Natural killer cell (primary cell): ENCODE measurements at regions not wholly inside any gene's neighbourhood (a gene's known extent, or its start where the extent isn't known, plus 50 kb on each side); places are given as distances from the start of the nearest gene placed in this dataset.
"Not testable (repeated sequence)": the region's sequence is repeated elsewhere in the genome, so short reads cannot be mapped to it uniquely, and the experiment has no call there.

Source experiments
- ATAC-seq, 3 donors: fragments of 150-1000 bp in 2 of 3; fragments of 200-7000 bp in 1 of 3; cut with Tn5 transposase; 1 replicate in 1 of 3; 2 replicates in 2 of 3; pipeline ENCODE4 v1.10.0; 2021; ENCODE audit warnings: mild to moderate bottlenecking in 2 of 3, moderate library complexity in 2 of 3
- DNase-seq, 2 donors: peaks; one replicate each; pipeline versions ENCODE4 v3.0.0 to v3.0.0-alpha.2; 2013 to 2021; ENCODE audit warnings: mixed read lengths in 1 of 2
- H3K27ac ChIP-seq: one replicate; pipeline ENCODE4 v1.5.1; 2013; ENCODE audit warnings: mild to moderate bottlenecking, low read length
- H3K27me3 ChIP-seq: one replicate; pipeline ENCODE4 v1.6.1; 2013; ENCODE audit warnings: low read length; ENCODE audit not compliant: control insufficient read depth, insufficient read depth
- H3K36me3 ChIP-seq: one replicate; pipeline ENCODE4 v1.6.1; 2013; ENCODE audit warnings: low read length; ENCODE audit not compliant: control insufficient read depth, insufficient read depth
- H3K4me1 ChIP-seq: one replicate; pipeline ENCODE4 v1.6.1; 2013; ENCODE audit warnings: low read length; ENCODE audit not compliant: control insufficient read depth, insufficient read depth
- H3K4me3 ChIP-seq: one replicate; pipeline ENCODE4 v1.5.1; 2013; ENCODE audit warnings: low read length
- H3K9me3 ChIP-seq: one replicate; pipeline ENCODE4 v1.6.1; 2013; ENCODE audit warnings: low read length; ENCODE audit not compliant: control insufficient read depth, insufficient read depth
- H3K27ac Mint-ChIP-seq, 2 donors: one replicate each; pipeline ENCODE4 v1.8.0; 2022; ENCODE audit warnings: mild to moderate bottlenecking in 2 of 2, mixed read lengths in 2 of 2, moderate library complexity in 1 of 2
- H3K27me3 Mint-ChIP-seq, 2 donors: one replicate each; pipeline ENCODE4 v1.8.0; 2022; ENCODE audit warnings: low read depth in 2 of 2, mixed read lengths in 2 of 2
- H3K36me3 Mint-ChIP-seq: one replicate; pipeline ENCODE4 v1.8.0; 2022; ENCODE audit warnings: mixed read lengths
- H3K4me1 Mint-ChIP-seq, 2 donors: one replicate each; pipeline ENCODE4 v1.8.0; 2022; ENCODE audit warnings: mixed read lengths in 2 of 2
- H3K4me3 Mint-ChIP-seq: one replicate; pipeline ENCODE4 v1.8.0; 2022; ENCODE audit warnings: mild to moderate bottlenecking, moderate library complexity, mixed read lengths
- H3K9me3 Mint-ChIP-seq, 2 donors: one replicate each; pipeline ENCODE4 v1.8.0; 2022; ENCODE audit warnings: mixed read lengths in 2 of 2
- CTCF ChIP-seq: fragments of 200-600 bp; IDR thresholded peaks from one replicate; pipeline ENCODE4 v1.8.0; 2022; ENCODE audit warnings: antibody characterized with exemption
- WGBS: methylation state at CpG from one replicate; pipeline ENCODE4 v1.1.7; 2013; ENCODE audit warnings: missing lambda C conversion rate; ENCODE audit not compliant: insufficient coverage; 5-methylcytosine and 5-hydroxymethylcytosine counted together
- intact Hi-C: fragments of 100-400 bp; cut with micrococcal nuclease; formaldehyde crosslinking; loops from one replicate; pipeline ENCODE4 v1.14.2; 2022

GRCh38 chr10:30705101-30705624, 75.6 kb upstream of the LYZL2 start:
- intact Hi-C loops = no loop called here
- no peaks in the 10 kb centered on the region for H3K36me3 Mint-ChIP-seq
- Histone ChIP-seq H3K36me3 (no peaks in the 10 kb centered on the region), H3K27ac (peak overlapping the region; percentile 67), H3K9me3 (no peaks in the 10 kb centered on the region), H3K27me3 (no peaks in the 10 kb centered on the region), H3K4me1 (peaks cover 48% of the 10 kb centered on the region), H3K4me3 (peak overlapping the region; percentile 29)
- ATAC-seq (peak in 1 of 3 donors; percentile 9), DNase-seq (peak in 1 of 2 donors; percentile 71)
- 2% methylated on average over 9 of the region's 9 CpGs for WGBS
- peaks cover 31 to 37% of the 10 kb centered on the region in 2 donors for H3K4me1 Mint-ChIP-seq
- H3K9me3 Mint-ChIP-seq = no peaks in the 10 kb centered on the region
- peaks cover 0 to 8% of the 10 kb centered on the region in 2 donors for H3K27me3 Mint-ChIP-seq
- TF ChIP-seq CTCF = no peak
- H3K4me3 Mint-ChIP-seq = peak overlapping the region; percentile 59
- peak overlapping the region; percentile 23 to 78 for H3K27ac Mint-ChIP-seq

GRCh38 chr10:30704601-30705100, 75.1 kb upstream of the LYZL2 start:
- Mint-ChIP-seq H3K27ac (peak overlapping the region; percentile 38 to 78), H3K4me1 (peaks cover 31 to 41% of the 10 kb centered on the region in 2 donors), H3K4me3 (peak overlapping the region; percentile 59)
- 36% methylated on average over 13 of the region's 14 CpGs for WGBS
- H3K9me3 Mint-ChIP-seq, H3K36me3 Mint-ChIP-seq, intact Hi-C loops, H3K9me3 ChIP-seq, ATAC-seq, H3K36me3 ChIP-seq, H3K27me3 ChIP-seq, H3K27me3 Mint-ChIP-seq: not testable (repeated sequence)
- DNase-seq = peak in 1 of 2 donors; percentile 74
- Histone ChIP-seq H3K27ac (peak overlapping the region; percentile 67), H3K4me3 (peak overlapping the region; percentile 29), H3K4me1 (peaks cover 48% of the 10 kb centered on the region)

- ATAC-seq = no peak
- Mint-ChIP-seq H3K9me3 (no peaks in the 10 kb centered on the region), H3K27me3 (peaks cover 0 to 2% of the 10 kb centered on the region in 2 donors), H3K36me3 (no peaks in the 10 kb centered on the region), H3K4me3 (peak overlapping the region; percentile 59), H3K4me1 (peaks cover 31 to 44% of the 10 kb centered on the region in 2 donors), H3K27ac (peak overlapping the region; percentile 38 to 78)
- WGBS = 94% methylated on average over 11 of the region's 11 CpGs
- intact Hi-C loops = no loop called here
- DNase-seq = no peak
- H3K4me1 ChIP-seq = peaks cover 48% of the 10 kb centered on the region
- H3K9me3 ChIP-seq = no peaks in the 10 kb centered on the region
- peak overlapping the region; percentile 67 for H3K27ac ChIP-seq
- TF ChIP-seq CTCF = no peak
- peak overlapping the region; percentile 29 for H3K4me3 ChIP-seq
- H3K27me3 ChIP-seq = no peaks in the 10 kb centered on the region
- H3K36me3 ChIP-seq = no peaks in the 10 kb centered on the region
These were observed 74.6 kb upstream of the LYZL2 start for GRCh38 chr10:30704026-30704600.

- Mint-ChIP-seq H3K4me1 (peaks cover 31 to 44% of the 10 kb centered on the region in 2 donors), H3K27ac (peak overlapping the region; percentile 38 to 78)
- H3K27me3 Mint-ChIP-seq, ATAC-seq, H3K4me3 ChIP-seq, H3K9me3 ChIP-seq, H3K27ac ChIP-seq, H3K36me3 ChIP-seq, H3K9me3 Mint-ChIP-seq, H3K36me3 Mint-ChIP-seq, H3K4me3 Mint-ChIP-seq, DNase-seq, H3K27me3 ChIP-seq, intact Hi-C loops: not testable (repeated sequence)
- peaks cover 48% of the 10 kb centered on the region for H3K4me1 ChIP-seq
- 92% methylated on average over 7 of the region's 7 CpGs for WGBS
These were observed 73.9 kb upstream of the LYZL2 start for GRCh38 chr10:30703446-30703845.
